Keratinocyte (primary cell): ENCODE measurements at regions not wholly inside any gene's neighbourhood (a gene's known extent, or its start where the extent isn't known, plus 50 kb on each side); places are given as distances from the start of the nearest gene placed in this dataset.

ENCODE experiments used
- EZH2 ChIP-seq: IDR thresholded peaks from one replicate; pipeline ENCODE4 v1.6.1; 2012; ENCODE audit warnings: inconsistent platforms, mild to moderate bottlenecking, low read length, moderate library complexity
- TF ChIP-seq, protein P1 (sequence below), 3 experiments: IDR thresholded peaks in 1 of 3; conservative IDR thresholded peaks in 1 of 3; optimal IDR thresholded peaks in 1 of 3; 2 replicates in 2 of 3; 3 replicates in 1 of 3; pipeline versions ENCODE3 to v1.5.1; 2011; ENCODE audit warnings: low read length in 3 of 3, mild to moderate bottlenecking in 3 of 3, moderate library complexity in 2 of 3, control low read depth in 1 of 3, inconsistent platforms in 1 of 3; ENCODE audit not compliant: insufficient read depth in 2 of 3; ENCODE audit errors: extremely low read depth in 1 of 3

- no peak for TF ChIP-seq EZH2
- TF ChIP-seq, protein P1, sequence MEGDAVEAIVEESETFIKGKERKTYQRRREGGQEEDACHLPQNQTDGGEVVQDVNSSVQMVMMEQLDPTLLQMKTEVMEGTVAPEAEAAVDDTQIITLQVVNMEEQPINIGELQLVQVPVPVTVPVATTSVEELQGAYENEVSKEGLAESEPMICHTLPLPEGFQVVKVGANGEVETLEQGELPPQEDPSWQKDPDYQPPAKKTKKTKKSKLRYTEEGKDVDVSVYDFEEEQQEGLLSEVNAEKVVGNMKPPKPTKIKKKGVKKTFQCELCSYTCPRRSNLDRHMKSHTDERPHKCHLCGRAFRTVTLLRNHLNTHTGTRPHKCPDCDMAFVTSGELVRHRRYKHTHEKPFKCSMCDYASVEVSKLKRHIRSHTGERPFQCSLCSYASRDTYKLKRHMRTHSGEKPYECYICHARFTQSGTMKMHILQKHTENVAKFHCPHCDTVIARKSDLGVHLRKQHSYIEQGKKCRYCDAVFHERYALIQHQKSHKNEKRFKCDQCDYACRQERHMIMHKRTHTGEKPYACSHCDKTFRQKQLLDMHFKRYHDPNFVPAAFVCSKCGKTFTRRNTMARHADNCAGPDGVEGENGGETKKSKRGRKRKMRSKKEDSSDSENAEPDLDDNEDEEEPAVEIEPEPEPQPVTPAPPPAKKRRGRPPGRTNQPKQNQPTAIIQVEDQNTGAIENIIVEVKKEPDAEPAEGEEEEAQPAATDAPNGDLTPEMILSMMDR (optimal IDR thresholded peaks at IDR 0.05 in 1 of 3, IDR thresholded peaks at IDR 0.05 in 1 of 3, conservative IDR thresholded peaks at IDR 0.05 in 1 of 3; ENCODE audit: extremely low read depth in 1 of 3, insufficient read depth in 2 of 3, low read length in 3 of 3), result no peak
These were observed 297.4 kb downstream of the CETN3 start for GRCh38 chr5:90112033-90112692.
